Naive thymus-derived CD4-positive, alpha-beta T cell (primary cell): ENCODE measurements at regions not wholly inside any gene's neighbourhood (a gene's known extent, or its start where the extent isn't known, plus 50 kb on each side); places are given as distances from the start of the nearest gene placed in this dataset.
"Not testable (repeated sequence)": the region's sequence is repeated elsewhere in the genome, so short reads cannot be mapped to it uniquely, and the experiment has no call there.

Experiments
- ATAC-seq: fragments of 150-1000 bp; cut with Tn5 transposase; 2 replicates; pipeline ENCODE4 v1.10.0; 2021; ENCODE audit warnings: mild to moderate bottlenecking, moderate library complexity
- CTCF ChIA-PET: fragments of 350-600 bp; sonication (Branson Sonifier 250); formaldehyde crosslinking; loops from one replicate; lab custom pipeline; 2021; ENCODE audit warnings: antibody characterized with exemption; lab: Charles Lee
- POLR2A ChIA-PET: fragments of 350-600 bp; sonication (Branson Sonifier 250); formaldehyde crosslinking; loops from one replicate; lab custom pipeline; 2021; ENCODE audit warnings: antibody characterized with exemption, inconsistent platforms; lab: Charles Lee
- DNase-seq, 9 donors: peaks; one replicate each; pipeline versions ENCODE4 v3.0.0 to v3.0.0-alpha.2; 2020 to 2022; ENCODE audit warnings: mixed read lengths in 1 of 9
- H3K27ac ChIP-seq: one replicate; pipeline ENCODE4 v1.7.0; 2013; ENCODE audit warnings: mild to moderate bottlenecking, low read depth, low read length, moderate library complexity
- H3K27me3 ChIP-seq, 2 donors: one replicate each; pipeline ENCODE4 v1.7.0; 2013; ENCODE audit warnings: low read length in 2 of 2, mild to moderate bottlenecking in 2 of 2, moderate library complexity in 2 of 2; ENCODE audit not compliant: control insufficient read depth in 2 of 2, insufficient read depth in 2 of 2
- H3K36me3 ChIP-seq, 3 experiments: 1 replicate in 2 of 3; 2 replicates in 1 of 3; pipeline ENCODE4 v1.7.0; 2013; ENCODE audit warnings: low read length in 3 of 3, mild to moderate bottlenecking in 3 of 3, moderate library complexity in 1 of 3; ENCODE audit not compliant: insufficient read depth in 3 of 3, control insufficient read depth in 2 of 3
- H3K4me1 ChIP-seq, 2 donors: one replicate each; pipeline ENCODE4 v1.7.0; 2013; ENCODE audit warnings: low read length in 2 of 2, mild to moderate bottlenecking in 2 of 2, moderate library complexity in 1 of 2; ENCODE audit not compliant: control insufficient read depth in 2 of 2, insufficient read depth in 2 of 2
- H3K4me3 ChIP-seq: 2 replicates; pipeline ENCODE4 v1.7.0; 2013; ENCODE audit warnings: mild to moderate bottlenecking, low read length
- H3K9me3 ChIP-seq, 3 experiments: 1 replicate in 2 of 3; 2 replicates in 1 of 3; pipeline ENCODE4 v1.7.0; 2013; ENCODE audit warnings: low read length in 3 of 3; ENCODE audit not compliant: control insufficient read depth in 2 of 3
- H3K27ac Mint-ChIP-seq, 9 donors: one replicate each; pipeline ENCODE4 v1.8.0; 2020 to 2022; ENCODE audit warnings: mixed read lengths in 9 of 9, mild to moderate bottlenecking in 8 of 9, moderate library complexity in 5 of 9, inconsistent platforms in 2 of 9
- H3K27me3 Mint-ChIP-seq, 5 donors: one replicate each; pipeline ENCODE4 v1.8.0; 2021 to 2022; ENCODE audit warnings: mixed read lengths in 5 of 5, mild to moderate bottlenecking in 1 of 5
- H3K36me3 Mint-ChIP-seq, 5 donors: one replicate each; pipeline ENCODE4 v1.8.0; 2020 to 2022; ENCODE audit warnings: mixed read lengths in 5 of 5, mild to moderate bottlenecking in 3 of 5, inconsistent platforms in 1 of 5
- H3K4me1 Mint-ChIP-seq, 7 donors: one replicate each; pipeline ENCODE4 v1.8.0; 2020 to 2022; ENCODE audit warnings: mixed read lengths in 7 of 7, mild to moderate bottlenecking in 3 of 7, inconsistent platforms in 1 of 7
- H3K4me3 Mint-ChIP-seq, 10 donors: one replicate each; pipeline ENCODE4 v1.8.0; 2020 to 2022; ENCODE audit warnings: mild to moderate bottlenecking in 10 of 10, mixed read lengths in 10 of 10, moderate library complexity in 6 of 10, inconsistent platforms in 2 of 10
- H3K9me3 Mint-ChIP-seq, 11 donors: one replicate each; pipeline ENCODE4 v1.8.0; 2020 to 2022; ENCODE audit warnings: mixed read lengths in 11 of 11, mild to moderate bottlenecking in 4 of 11, inconsistent platforms in 1 of 11, moderate library complexity in 1 of 11
- intact Hi-C, 2 donors: fragments of 100-400 bp; cut with micrococcal nuclease; formaldehyde crosslinking; loops; one replicate each; pipeline ENCODE4 v1.15.1; 2023

GRCh38 chrY:12271162-12271561 lies 429.9 kb upstream of the USP9Y start:
- Mint-ChIP-seq H3K4me1 (no peaks in the 10 kb centered on the region), H3K27me3 (peaks cover 0 to 4% (median 0%) of the 10 kb centered on the region in 5 donors), H3K36me3 (no peaks in the 10 kb centered on the region), H3K27ac (no peak overlapping the region), H3K9me3 (peaks cover 0 to 4% (median 0%) of the 10 kb centered on the region in 11 donors), H3K4me3 (no peak overlapping the region)
- CTCF ChIA-PET = no interaction called here
- H3K36me3 ChIP-seq = no peaks in the 10 kb centered on the region
- H3K27me3 ChIP-seq = no peaks in the 10 kb centered on the region
- no peak for ATAC-seq
- H3K4me1 ChIP-seq = no peaks in the 10 kb centered on the region
- no peak for DNase-seq
- POLR2A ChIA-PET = no interaction called here
- H3K27ac ChIP-seq = no peak overlapping the region
- no peak overlapping the region for H3K4me3 ChIP-seq
- intact Hi-C loops = no loop called here
- no peaks in the 10 kb centered on the region for H3K9me3 ChIP-seq

GRCh38 chrY:12285608-12286007 lies 415.4 kb upstream of the USP9Y start:
- ATAC-seq = no peak

DNA sequence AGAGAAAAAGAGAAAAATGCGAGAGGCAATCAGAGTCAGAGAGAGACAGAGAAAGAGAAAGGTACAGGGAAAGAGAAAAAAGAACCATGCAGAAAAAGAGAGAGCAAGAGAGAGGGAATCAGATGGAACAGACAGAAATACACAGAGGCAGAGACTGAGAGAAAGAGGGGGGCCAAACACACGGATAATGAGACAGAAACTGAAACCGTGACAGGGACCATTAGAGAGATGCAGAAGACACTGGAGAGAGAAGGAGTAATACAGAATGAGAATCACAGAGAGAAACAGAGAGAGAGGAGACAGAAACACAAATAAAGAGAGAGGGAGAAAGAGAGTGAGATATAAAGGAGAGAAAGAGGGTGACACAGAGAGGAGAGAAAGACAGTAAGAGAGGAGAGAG lies 412.1 kb upstream of the USP9Y start:
- H3K27ac Mint-ChIP-seq = peak overlapping the region in 1 of 9 donors; percentile 60
- Histone ChIP-seq H3K9me3 (no peaks in the 10 kb centered on the region), H3K4me1 (no peaks in the 10 kb centered on the region), H3K27me3 (no peaks in the 10 kb centered on the region), H3K36me3 (no peaks in the 10 kb centered on the region), H3K27ac (no peak overlapping the region), H3K4me3 (no peak overlapping the region)
- H3K9me3 Mint-ChIP-seq = peaks cover 0 to 9% (median 0%) of the 10 kb centered on the region in 11 donors
- peak overlapping the region in 4 of 10 donors; percentile 4 to 36 (median 16) for H3K4me3 Mint-ChIP-seq
- H3K4me1 Mint-ChIP-seq = peaks cover 0 to 14% (median 9%) of the 10 kb centered on the region in 7 donors
- ChIA-PET CTCF (no interaction called here), POLR2A (no interaction called here)
- peaks cover 0 to 24% (median 13%) of the 10 kb centered on the region in 5 donors for H3K27me3 Mint-ChIP-seq
- no peak for DNase-seq
- no peak for ATAC-seq
- H3K36me3 Mint-ChIP-seq = no peaks in the 10 kb centered on the region
- intact Hi-C loops = no loop called here

More at GRCh38 chrY:12285608-12286007, 415.4 kb upstream of the USP9Y start:
- Histone ChIP-seq H3K36me3 (no peaks in the 10 kb centered on the region), H3K27ac (no peak overlapping the region), H3K4me3 (no peak overlapping the region), H3K4me1 (no peaks in the 10 kb centered on the region), H3K27me3 (no peaks in the 10 kb centered on the region), H3K9me3 (no peaks in the 10 kb centered on the region)
- Mint-ChIP-seq H3K36me3 (peaks cover 0 to 1% (median 0%) of the 10 kb centered on the region in 5 donors), H3K9me3 (peaks cover 0 to 11% (median 0%) of the 10 kb centered on the region in 11 donors), H3K4me1 (peaks cover 0 to 14% (median 9%) of the 10 kb centered on the region in 7 donors), H3K4me3 (no peak overlapping the region), H3K27me3 (peaks cover 0 to 24% (median 13%) of the 10 kb centered on the region in 5 donors), H3K27ac (no peak overlapping the region)
- POLR2A ChIA-PET = no interaction called here
- no peak for DNase-seq
- CTCF ChIA-PET = no interaction called here
- intact Hi-C loops = no loop called here

DNA sequence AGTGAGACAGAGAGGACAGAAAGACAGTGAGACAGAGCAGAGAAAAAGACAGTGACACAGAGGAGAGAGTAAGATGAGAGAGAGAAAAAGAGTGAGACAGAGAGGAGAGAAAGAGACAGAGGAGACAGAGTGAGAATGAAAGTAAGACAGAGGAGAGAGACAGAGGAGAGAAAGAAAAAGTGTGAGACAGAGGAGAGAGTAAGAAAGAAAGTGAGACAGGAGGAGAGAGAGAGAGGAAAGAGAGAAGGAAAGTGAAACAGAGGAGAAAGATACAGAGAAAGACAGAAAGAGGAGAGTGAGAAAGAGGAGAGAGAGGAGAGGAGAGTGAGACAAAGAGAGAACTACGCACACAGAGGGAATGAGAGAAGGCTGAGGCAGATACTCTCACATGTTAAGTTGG lies 411.6 kb upstream of the USP9Y start:
- CTCF ChIA-PET = no interaction called here
- no peaks in the 10 kb centered on the region for H3K36me3 Mint-ChIP-seq
- Histone ChIP-seq H3K4me1 (no peaks in the 10 kb centered on the region), H3K27me3 (no peaks in the 10 kb centered on the region), H3K4me3 (no peak overlapping the region), H3K27ac (no peak overlapping the region), H3K9me3 (no peaks in the 10 kb centered on the region), H3K36me3 (no peaks in the 10 kb centered on the region)
- DNase-seq = no peak
- H3K27ac Mint-ChIP-seq = peak overlapping the region in 1 of 9 donors; percentile 60
- H3K27me3 Mint-ChIP-seq = peaks cover 0 to 20% (median 11%) of the 10 kb centered on the region in 5 donors
- intact Hi-C loops = no loop called here
- peaks cover 0 to 14% (median 9%) of the 10 kb centered on the region in 7 donors for H3K4me1 Mint-ChIP-seq
- peaks cover 0 to 8% (median 0%) of the 10 kb centered on the region in 11 donors for H3K9me3 Mint-ChIP-seq
- ATAC-seq = no peak
- POLR2A ChIA-PET = no interaction called here
- peak overlapping the region in 1 of 10 donors; percentile 5 for H3K4me3 Mint-ChIP-seq

- no peaks in the 10 kb centered on the region for H3K36me3 Mint-ChIP-seq
- ChIA-PET CTCF (no interaction called here), POLR2A (no interaction called here)
- DNase-seq (no peak), ATAC-seq (no peak)
- H3K9me3 ChIP-seq = no peaks in the 10 kb centered on the region
- H3K36me3 ChIP-seq = no peaks in the 10 kb centered on the region
- intact Hi-C loops = no loop called here
- H3K27me3 ChIP-seq = no peaks in the 10 kb centered on the region
- no peak overlapping the region for H3K4me3 Mint-ChIP-seq
- H3K4me1 Mint-ChIP-seq = peaks cover 0 to 14% (median 9%) of the 10 kb centered on the region in 7 donors
- H3K4me1 ChIP-seq = no peaks in the 10 kb centered on the region
- peaks cover 0 to 9% (median 5%) of the 10 kb centered on the region in 5 donors for H3K27me3 Mint-ChIP-seq
- no peak overlapping the region for H3K27ac ChIP-seq
- H3K4me3 ChIP-seq = no peak overlapping the region
- H3K9me3 Mint-ChIP-seq = peaks cover 0 to 4% (median 0%) of the 10 kb centered on the region in 11 donors
- H3K27ac Mint-ChIP-seq = no peak overlapping the region
Measured at GRCh38 chrY:12292542-12292941, 408.5 kb upstream of the USP9Y start.

- no peaks in the 10 kb centered on the region for H3K36me3 Mint-ChIP-seq
- POLR2A ChIA-PET = no interaction called here
- no peaks in the 10 kb centered on the region for H3K27me3 Mint-ChIP-seq
- no peak overlapping the region for H3K27ac Mint-ChIP-seq
- Histone ChIP-seq H3K36me3 (no peaks in the 10 kb centered on the region), H3K27ac (no peak overlapping the region), H3K9me3 (no peaks in the 10 kb centered on the region), H3K4me3 (no peak overlapping the region), H3K27me3 (no peaks in the 10 kb centered on the region), H3K4me1 (no peaks in the 10 kb centered on the region)
- DNase-seq (no peak), ATAC-seq (no peak)
- H3K4me1 Mint-ChIP-seq = no peaks in the 10 kb centered on the region
- no peak overlapping the region for H3K4me3 Mint-ChIP-seq
- CTCF ChIA-PET = no interaction called here
- intact Hi-C loops = no loop called here
- no peaks in the 10 kb centered on the region for H3K9me3 Mint-ChIP-seq
Measured at GRCh38 chrY:12296460-12296859, 404.6 kb upstream of the USP9Y start.

- CTCF ChIA-PET, intact Hi-C loops, ATAC-seq, H3K27me3 ChIP-seq, H3K36me3 Mint-ChIP-seq, DNase-seq, H3K36me3 ChIP-seq, H3K27me3 Mint-ChIP-seq, H3K27ac ChIP-seq, H3K9me3 Mint-ChIP-seq, H3K27ac Mint-ChIP-seq, H3K9me3 ChIP-seq, H3K4me3 Mint-ChIP-seq, H3K4me1 ChIP-seq, H3K4me3 ChIP-seq: not testable (repeated sequence)
- POLR2A ChIA-PET = interaction anchor here (0.6 kb wide), 1 partner anchor 499 kb away, joined by 5 read pairs; no protein-coding TSS in a partner anchor
- H3K4me1 Mint-ChIP-seq = peaks cover 0 to 12% (median 0%) of the 10 kb centered on the region in 7 donors
Measured at GRCh38 chrY:12299796-12300195, 401.2 kb upstream of the USP9Y start.
